Loucy (cell line): ENCODE measurements at regions not wholly inside any gene's neighbourhood (a gene's known extent, or its start where the extent isn't known, plus 50 kb on each side); places are given as distances from the start of the nearest gene placed in this dataset.

Source experiments
- H2AFZ ChIP-seq: fragments of 200-600 bp; sonication (generic); 2 replicates; pipeline ENCODE4 v1.6.0; 2016; ENCODE audit warnings: antibody characterized with exemption, mild to moderate bottlenecking, low read length, moderate library complexity
- H3F3A ChIP-seq: fragments of 200-600 bp; 2 replicates; pipeline ENCODE4 v1.6.0; 2016; ENCODE audit warnings: antibody characterized with exemption, low read depth, mild to moderate bottlenecking
- H3K27me3 ChIP-seq: fragments of 200-600 bp; sonication (generic); 2 replicates; pipeline ENCODE4 v1.6.1; 2014; ENCODE audit warnings: low read length, mild to moderate bottlenecking; ENCODE audit not compliant: insufficient read depth, poor library complexity, severe bottlenecking
- H3K36me3 ChIP-seq: fragments of 200-600 bp; sonication (generic); 2 replicates; pipeline ENCODE4 v1.6.1; 2016; ENCODE audit warnings: low read length; ENCODE audit not compliant: insufficient read depth
- H3K4me1 ChIP-seq: fragments of 200-600 bp; sonication (generic); 2 replicates; pipeline ENCODE4 v1.5.1; 2014; ENCODE audit warnings: low read length, mild to moderate bottlenecking; ENCODE audit not compliant: insufficient read depth, poor library complexity, severe bottlenecking
- H3K4me2 ChIP-seq: fragments of 200-600 bp; sonication (generic); 2 replicates; pipeline ENCODE4 v1.6.0; 2014; ENCODE audit warnings: antibody characterized with exemption, low read length, low read depth, mild to moderate bottlenecking; ENCODE audit not compliant: poor library complexity, severe bottlenecking
- H3K4me3 ChIP-seq: fragments of 200-600 bp; sonication (generic); 2 replicates; pipeline ENCODE4 v1.5.1; 2014; ENCODE audit warnings: low read length, mild to moderate bottlenecking, mixed read lengths; ENCODE audit not compliant: poor library complexity, severe bottlenecking
- H3K79me2 ChIP-seq: fragments of 200-600 bp; sonication (generic); 2 replicates; pipeline ENCODE4 v1.6.1; 2014; ENCODE audit warnings: low read length; ENCODE audit not compliant: insufficient read depth
- H3K9ac ChIP-seq: fragments of 200-600 bp; sonication (generic); 2 replicates; pipeline ENCODE4 v1.6.0; 2014; ENCODE audit warnings: mild to moderate bottlenecking, low read depth, low read length, moderate library complexity; ENCODE audit not compliant: poor library complexity, severe bottlenecking
- H3K9me2 ChIP-seq: fragments of 200-600 bp; sonication (generic); replicated peaks from 2 replicates; pipeline ENCODE4 v1.6.1; 2016; ENCODE audit warnings: low read depth, low read length, mixed read lengths
- H3K9me3 ChIP-seq: fragments of 200-600 bp; sonication (generic); 2 replicates; pipeline ENCODE4 v1.6.1; 2014; ENCODE audit warnings: mild to moderate bottlenecking, antibody characterized with exemption, low read length, low read depth; ENCODE audit not compliant: insufficient read depth
- H4K20me1 ChIP-seq: fragments of 200-600 bp; sonication (generic); 2 replicates; pipeline ENCODE4 v1.6.0; 2014; ENCODE audit warnings: antibody characterized with exemption, low read length, mild to moderate bottlenecking; ENCODE audit not compliant: insufficient read depth, poor library complexity, severe bottlenecking
- EZH2phosphoT487 ChIP-seq: fragments of 200-600 bp; IDR thresholded peaks from 2 replicates; pipeline ENCODE4 v1.6.1; 2018; ENCODE audit warnings: antibody characterized with exemption, mild to moderate bottlenecking, moderate library complexity, borderline replicate concordance
- TF ChIP-seq, protein P1 (sequence below): fragments of 200-600 bp; sonication (generic); conservative IDR thresholded peaks from 2 replicates; pipeline ENCODE4 v1.5.1; 2014; ENCODE audit warnings: mild to moderate bottlenecking, antibody characterized with exemption, low read length

- H3K9ac ChIP-seq, result no peak overlapping the region
- H3K9me3 ChIP-seq, result no peaks in the 10 kb centered on the region
- H3K4me2 ChIP-seq, result no peak overlapping the region
- H3K36me3 ChIP-seq, result no peaks in the 10 kb centered on the region
- no peaks in the 10 kb centered on the region for H3K4me1 ChIP-seq
- no peaks in the 10 kb centered on the region for H3F3A ChIP-seq
- TF ChIP-seq, protein P1, sequence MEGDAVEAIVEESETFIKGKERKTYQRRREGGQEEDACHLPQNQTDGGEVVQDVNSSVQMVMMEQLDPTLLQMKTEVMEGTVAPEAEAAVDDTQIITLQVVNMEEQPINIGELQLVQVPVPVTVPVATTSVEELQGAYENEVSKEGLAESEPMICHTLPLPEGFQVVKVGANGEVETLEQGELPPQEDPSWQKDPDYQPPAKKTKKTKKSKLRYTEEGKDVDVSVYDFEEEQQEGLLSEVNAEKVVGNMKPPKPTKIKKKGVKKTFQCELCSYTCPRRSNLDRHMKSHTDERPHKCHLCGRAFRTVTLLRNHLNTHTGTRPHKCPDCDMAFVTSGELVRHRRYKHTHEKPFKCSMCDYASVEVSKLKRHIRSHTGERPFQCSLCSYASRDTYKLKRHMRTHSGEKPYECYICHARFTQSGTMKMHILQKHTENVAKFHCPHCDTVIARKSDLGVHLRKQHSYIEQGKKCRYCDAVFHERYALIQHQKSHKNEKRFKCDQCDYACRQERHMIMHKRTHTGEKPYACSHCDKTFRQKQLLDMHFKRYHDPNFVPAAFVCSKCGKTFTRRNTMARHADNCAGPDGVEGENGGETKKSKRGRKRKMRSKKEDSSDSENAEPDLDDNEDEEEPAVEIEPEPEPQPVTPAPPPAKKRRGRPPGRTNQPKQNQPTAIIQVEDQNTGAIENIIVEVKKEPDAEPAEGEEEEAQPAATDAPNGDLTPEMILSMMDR, result no peak
- TF ChIP-seq EZH2phosphoT487, result no peak
- H3K4me3 ChIP-seq, result no peak overlapping the region
- H4K20me1 ChIP-seq, result no peaks in the 10 kb centered on the region
- no peaks in the 10 kb centered on the region for H3K79me2 ChIP-seq
- H3K9me2 ChIP-seq, result no peaks in the 10 kb centered on the region
- H2AFZ ChIP-seq, result no peak overlapping the region
- H3K27me3 ChIP-seq, result no peaks in the 10 kb centered on the region
Measured at GRCh38 chr10:10310498-10310897, 707.2 kb upstream of the CELF2 start.

DNA sequence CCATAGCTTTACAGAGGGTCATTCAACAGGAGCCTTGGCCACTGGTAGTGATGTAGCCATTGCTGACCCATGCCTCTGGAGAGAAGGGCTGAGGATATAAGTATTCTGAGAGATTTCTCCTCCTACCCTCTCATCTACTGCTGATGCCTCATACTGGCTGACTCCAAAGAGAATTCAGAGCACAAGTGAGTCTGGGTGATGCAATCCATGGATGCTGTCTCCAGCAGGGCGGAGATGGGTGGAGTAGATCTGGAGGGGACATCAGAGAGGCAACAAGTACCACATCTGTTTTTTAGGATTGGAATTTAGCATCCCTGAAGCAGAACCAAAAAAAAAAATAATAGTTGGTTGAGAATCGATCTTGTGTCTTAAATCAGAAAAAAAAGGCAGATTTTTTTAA is 705.7 kb upstream of the CELF2 start:
- no peak overlapping the region for H2AFZ ChIP-seq
- H3K4me3 ChIP-seq, result no peak overlapping the region

GRCh38 chr10:10313149-10313835 is 704.4 kb upstream of the CELF2 start:
- Histone ChIP-seq H3K4me2 (no peak overlapping the region), H3K4me1 (no peaks in the 10 kb centered on the region), H3K27me3 (no peaks in the 10 kb centered on the region), H2AFZ (no peak overlapping the region), H3K4me3 (no peak overlapping the region), H4K20me1 (no peaks in the 10 kb centered on the region), H3K9me3 (no peaks in the 10 kb centered on the region), H3K36me3 (no peaks in the 10 kb centered on the region), H3F3A (no peaks in the 10 kb centered on the region), H3K9ac (no peak overlapping the region), H3K79me2 (no peaks in the 10 kb centered on the region), H3K9me2 (no peaks in the 10 kb centered on the region)
- TF ChIP-seq, protein P1, result no peak
- no peak for TF ChIP-seq EZH2phosphoT487

More for the DNA sequence above, 705.7 kb upstream of the CELF2 start:
- Histone ChIP-seq H3K9ac (no peak overlapping the region), H3K9me2 (no peaks in the 10 kb centered on the region), H3K4me2 (no peak overlapping the region), H3F3A (no peaks in the 10 kb centered on the region), H4K20me1 (no peaks in the 10 kb centered on the region), H3K9me3 (no peaks in the 10 kb centered on the region), H3K4me1 (no peaks in the 10 kb centered on the region), H3K79me2 (no peaks in the 10 kb centered on the region), H3K36me3 (no peaks in the 10 kb centered on the region), H3K27me3 (no peaks in the 10 kb centered on the region)
- TF ChIP-seq, protein P1, result no peak
- no peak for TF ChIP-seq EZH2phosphoT487
